K562 (cell line): ENCODE measurements at regions not wholly inside any gene's neighbourhood (a gene's known extent, or its start where the extent isn't known, plus 50 kb on each side); places are given as distances from the start of the nearest gene placed in this dataset.

ENCODE experiments used
- CBX1 ChIP-seq: sonication (generic); IDR thresholded peaks from 2 replicates; pipeline ENCODE4 v1.6.1; 2016; ENCODE audit warnings: antibody characterized with exemption, low read depth, mild to moderate bottlenecking
- CHD2 ChIP-seq: IDR thresholded peaks from 2 replicates; pipeline ENCODE4 v1.6.1; 2011; ENCODE audit warnings: low read depth, low read length
- SP1 ChIP-seq: sonication (generic); formaldehyde crosslinking; IDR thresholded peaks from 2 replicates; pipeline ENCODE4 v1.8.1; 2022; ENCODE audit warnings: mild to moderate bottlenecking, missing genetic modification reagents
- TF ChIP-seq, protein P1 (sequence below), 3 experiments: IDR thresholded peaks in 2 of 3; conservative IDR thresholded peaks in 1 of 3; 2 replicates each; pipeline ENCODE4 v1.5.1; 2011 to 2012; ENCODE audit warnings: low read length in 3 of 3, mild to moderate bottlenecking in 3 of 3, control low read depth in 2 of 3, improper control_type of control experiment in 1 of 3, inconsistent platforms in 1 of 3, low read depth in 1 of 3, mixed read lengths in 1 of 3, moderate library complexity in 1 of 3; ENCODE audit not compliant: insufficient read depth in 2 of 3

- TF ChIP-seq, protein P1, sequence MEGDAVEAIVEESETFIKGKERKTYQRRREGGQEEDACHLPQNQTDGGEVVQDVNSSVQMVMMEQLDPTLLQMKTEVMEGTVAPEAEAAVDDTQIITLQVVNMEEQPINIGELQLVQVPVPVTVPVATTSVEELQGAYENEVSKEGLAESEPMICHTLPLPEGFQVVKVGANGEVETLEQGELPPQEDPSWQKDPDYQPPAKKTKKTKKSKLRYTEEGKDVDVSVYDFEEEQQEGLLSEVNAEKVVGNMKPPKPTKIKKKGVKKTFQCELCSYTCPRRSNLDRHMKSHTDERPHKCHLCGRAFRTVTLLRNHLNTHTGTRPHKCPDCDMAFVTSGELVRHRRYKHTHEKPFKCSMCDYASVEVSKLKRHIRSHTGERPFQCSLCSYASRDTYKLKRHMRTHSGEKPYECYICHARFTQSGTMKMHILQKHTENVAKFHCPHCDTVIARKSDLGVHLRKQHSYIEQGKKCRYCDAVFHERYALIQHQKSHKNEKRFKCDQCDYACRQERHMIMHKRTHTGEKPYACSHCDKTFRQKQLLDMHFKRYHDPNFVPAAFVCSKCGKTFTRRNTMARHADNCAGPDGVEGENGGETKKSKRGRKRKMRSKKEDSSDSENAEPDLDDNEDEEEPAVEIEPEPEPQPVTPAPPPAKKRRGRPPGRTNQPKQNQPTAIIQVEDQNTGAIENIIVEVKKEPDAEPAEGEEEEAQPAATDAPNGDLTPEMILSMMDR (IDR thresholded peaks at IDR 0.05 in 2 of 3, conservative IDR thresholded peaks at IDR 0.05 in 1 of 3; ENCODE audit: insufficient read depth in 2 of 3, low read depth in 1 of 3, low read length in 3 of 3), result no peak
- TF ChIP-seq CHD2 (no peak), CBX1 (no peak), SP1 (CRISPR knock-in tag) (no peak)
Measured at GRCh38 chr9:108442627-108443018, 413.2 kb downstream of the ACTL7B start.
